ENCODE measurements at regions not wholly inside any gene's neighbourhood (a gene's known extent, or its start where the extent isn't known, plus 50 kb on each side); places are given as distances from the start of the nearest gene placed in this dataset.

GRCh38 chr3:132245552-132246142 lies 71.6 kb upstream of the ACP3 start:
- Histone ChIP-seq H3K4me1 (ENCODE audit: insufficient read depth, insufficient read length) (no peaks in the 10 kb centered on the region), H3K9me3 (ENCODE audit: insufficient read depth, low read length) (no peaks in the 10 kb centered on the region), H3K4me3 (ENCODE audit: insufficient read length, low read depth) (no peak overlapping the region), H3K9ac (ENCODE audit: insufficient read length, low read depth) (no peak overlapping the region), H3K36me3 (ENCODE audit: insufficient read depth, insufficient read length, low read length) (no peaks in the 10 kb centered on the region), H3K27me3 (ENCODE audit: insufficient read depth, insufficient read length) (no peaks in the 10 kb centered on the region)
- DNase-seq (ENCODE audit: low read depth, low spot score) = no peak
- TF ChIP-seq ZNF274 (IDR thresholded peaks at IDR 0.05; ENCODE audit: low read depth, low read length) (no peak), YY1 (IDR thresholded peaks at IDR 0.05; ENCODE audit: insufficient read depth, insufficient read length) (no peak), SUZ12 (IDR thresholded peaks at IDR 0.05; ENCODE audit: extremely low read depth, insufficient read depth, insufficient read length) (no peak)

- Histone ChIP-seq H3K9me3 (ENCODE audit: insufficient read depth, low read length) (no peaks in the 10 kb centered on the region), H3K27me3 (ENCODE audit: insufficient read depth, insufficient read length) (no peaks in the 10 kb centered on the region), H3K9ac (ENCODE audit: insufficient read length, low read depth) (no peak overlapping the region), H3K4me1 (ENCODE audit: insufficient read depth, insufficient read length) (no peaks in the 10 kb centered on the region), H3K36me3 (ENCODE audit: insufficient read depth, insufficient read length, low read length) (no peaks in the 10 kb centered on the region), H3K4me3 (ENCODE audit: insufficient read length, low read depth) (no peak overlapping the region)
- no peak for TF ChIP-seq ZNF274 (IDR thresholded peaks at IDR 0.05; ENCODE audit: low read depth, low read length)
- TF ChIP-seq YY1 (IDR thresholded peaks at IDR 0.05; ENCODE audit: insufficient read depth, insufficient read length) = no peak
- TF ChIP-seq SUZ12 (IDR thresholded peaks at IDR 0.05; ENCODE audit: extremely low read depth, insufficient read depth, insufficient read length) = no peak
- no peak for DNase-seq (ENCODE audit: low read depth, low spot score)
Observed at GRCh38 chr3:132246212-132246611, 71.0 kb upstream of the ACP3 start.

DNA sequence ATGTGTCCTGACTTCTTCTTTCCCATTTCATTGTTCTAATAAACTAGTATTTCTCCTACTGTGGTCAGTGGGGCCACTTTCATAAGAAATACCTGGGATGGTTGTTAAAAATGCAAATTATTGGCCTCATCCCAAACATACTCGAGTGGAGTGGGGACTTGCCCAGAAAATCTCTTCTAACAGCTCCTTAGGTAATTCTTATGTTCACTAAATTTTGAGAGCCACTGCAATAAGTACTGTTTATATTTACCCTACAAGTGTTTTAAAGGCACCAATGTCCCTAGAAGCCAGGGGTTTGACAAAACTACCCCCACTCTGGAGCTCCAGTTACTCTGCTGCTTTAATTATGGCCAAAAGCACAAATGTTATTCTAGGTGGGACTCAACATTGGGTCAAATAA lies 70.0 kb upstream of the ACP3 start:
- Histone ChIP-seq H3K4me3 (ENCODE audit: insufficient read length, low read depth) (no peak overlapping the region), H3K27me3 (ENCODE audit: insufficient read depth, insufficient read length) (no peaks in the 10 kb centered on the region), H3K9me3 (ENCODE audit: insufficient read depth, low read length) (no peaks in the 10 kb centered on the region), H3K9ac (ENCODE audit: insufficient read length, low read depth) (no peak overlapping the region), H3K36me3 (ENCODE audit: insufficient read depth, insufficient read length, low read length) (no peaks in the 10 kb centered on the region), H3K4me1 (ENCODE audit: insufficient read depth, insufficient read length) (no peaks in the 10 kb centered on the region)
- no peak for TF ChIP-seq SUZ12 (IDR thresholded peaks at IDR 0.05; ENCODE audit: extremely low read depth, insufficient read depth, insufficient read length)
- no peak for TF ChIP-seq YY1 (IDR thresholded peaks at IDR 0.05; ENCODE audit: insufficient read depth, insufficient read length)
- no peak for TF ChIP-seq ZNF274 (IDR thresholded peaks at IDR 0.05; ENCODE audit: low read depth, low read length)
- DNase-seq (ENCODE audit: low read depth, low spot score) = no peak

DNA sequence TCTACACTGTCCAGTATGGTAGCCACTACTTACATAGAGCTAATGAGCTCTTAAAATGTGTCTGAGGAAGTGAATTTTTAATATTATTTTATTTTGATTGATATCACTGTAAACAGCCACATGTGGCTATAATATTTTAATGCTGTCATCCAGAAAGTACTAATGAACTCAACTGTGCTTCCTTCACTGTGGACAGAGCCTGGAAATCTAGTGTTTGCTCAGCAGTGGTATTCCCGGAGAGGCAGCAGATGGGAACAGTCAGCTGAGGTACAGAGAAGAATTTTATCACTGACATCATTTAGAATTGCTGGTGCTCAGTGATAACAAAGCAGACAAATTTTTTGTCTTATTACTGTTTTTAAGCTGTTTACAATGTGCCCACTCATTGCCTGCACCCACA lies 68.7 kb upstream of the ACP3 start:
- TF ChIP-seq YY1 (IDR thresholded peaks at IDR 0.05; ENCODE audit: insufficient read depth, insufficient read length) (no peak), SUZ12 (IDR thresholded peaks at IDR 0.05; ENCODE audit: extremely low read depth, insufficient read depth, insufficient read length) (no peak), ZNF274 (IDR thresholded peaks at IDR 0.05; ENCODE audit: low read depth, low read length) (no peak)
- Histone ChIP-seq H3K4me3 (ENCODE audit: insufficient read length, low read depth) (no peak overlapping the region), H3K9ac (ENCODE audit: insufficient read length, low read depth) (no peak overlapping the region)

GRCh38 chr3:132253262-132253878 lies 63.8 kb upstream of the ACP3 start:
- peaks cover 3% of the 10 kb centered on the region for H3K4me1 ChIP-seq (ENCODE audit: insufficient read depth, insufficient read length)
- H3K9me3 ChIP-seq (ENCODE audit: insufficient read depth, low read length) = no peaks in the 10 kb centered on the region
- no peaks in the 10 kb centered on the region for H3K27me3 ChIP-seq (ENCODE audit: insufficient read depth, insufficient read length)
- TF ChIP-seq YY1 (IDR thresholded peaks at IDR 0.05; ENCODE audit: insufficient read depth, insufficient read length) = no peak
- no peak for TF ChIP-seq ZNF274 (IDR thresholded peaks at IDR 0.05; ENCODE audit: low read depth, low read length)
- no peak for TF ChIP-seq SUZ12 (IDR thresholded peaks at IDR 0.05; ENCODE audit: extremely low read depth, insufficient read depth, insufficient read length)
- no peak overlapping the region for H3K9ac ChIP-seq (ENCODE audit: insufficient read length, low read depth)
- H3K4me3 ChIP-seq (ENCODE audit: insufficient read length, low read depth) = no peak overlapping the region
- no peaks in the 10 kb centered on the region for H3K36me3 ChIP-seq (ENCODE audit: insufficient read depth, insufficient read length, low read length)
- DNase-seq (ENCODE audit: low read depth, low spot score) = peak; percentile 46

More for the DNA sequence above, 68.7 kb upstream of the ACP3 start:
- Histone ChIP-seq H3K27me3 (ENCODE audit: insufficient read depth, insufficient read length) (no peaks in the 10 kb centered on the region), H3K4me1 (ENCODE audit: insufficient read depth, insufficient read length) (no peaks in the 10 kb centered on the region), H3K36me3 (ENCODE audit: insufficient read depth, insufficient read length, low read length) (no peaks in the 10 kb centered on the region), H3K9me3 (ENCODE audit: insufficient read depth, low read length) (no peaks in the 10 kb centered on the region)
- no peak for DNase-seq (ENCODE audit: low read depth, low spot score)

GRCh38 chr3:132254076-132254755 lies 63.0 kb upstream of the ACP3 start:
- Histone ChIP-seq H3K9ac (ENCODE audit: insufficient read length, low read depth) (no peak overlapping the region), H3K9me3 (ENCODE audit: insufficient read depth, low read length) (no peaks in the 10 kb centered on the region), H3K36me3 (ENCODE audit: insufficient read depth, insufficient read length, low read length) (no peaks in the 10 kb centered on the region), H3K4me3 (ENCODE audit: insufficient read length, low read depth) (no peak overlapping the region), H3K4me1 (ENCODE audit: insufficient read depth, insufficient read length) (peaks cover 3% of the 10 kb centered on the region), H3K27me3 (ENCODE audit: insufficient read depth, insufficient read length) (no peaks in the 10 kb centered on the region)
- DNase-seq (ENCODE audit: low read depth, low spot score) = no peak
- TF ChIP-seq ZNF274 (IDR thresholded peaks at IDR 0.05; ENCODE audit: low read depth, low read length) (no peak), YY1 (IDR thresholded peaks at IDR 0.05; ENCODE audit: insufficient read depth, insufficient read length) (no peak), SUZ12 (IDR thresholded peaks at IDR 0.05; ENCODE audit: extremely low read depth, insufficient read depth, insufficient read length) (no peak)

DNA sequence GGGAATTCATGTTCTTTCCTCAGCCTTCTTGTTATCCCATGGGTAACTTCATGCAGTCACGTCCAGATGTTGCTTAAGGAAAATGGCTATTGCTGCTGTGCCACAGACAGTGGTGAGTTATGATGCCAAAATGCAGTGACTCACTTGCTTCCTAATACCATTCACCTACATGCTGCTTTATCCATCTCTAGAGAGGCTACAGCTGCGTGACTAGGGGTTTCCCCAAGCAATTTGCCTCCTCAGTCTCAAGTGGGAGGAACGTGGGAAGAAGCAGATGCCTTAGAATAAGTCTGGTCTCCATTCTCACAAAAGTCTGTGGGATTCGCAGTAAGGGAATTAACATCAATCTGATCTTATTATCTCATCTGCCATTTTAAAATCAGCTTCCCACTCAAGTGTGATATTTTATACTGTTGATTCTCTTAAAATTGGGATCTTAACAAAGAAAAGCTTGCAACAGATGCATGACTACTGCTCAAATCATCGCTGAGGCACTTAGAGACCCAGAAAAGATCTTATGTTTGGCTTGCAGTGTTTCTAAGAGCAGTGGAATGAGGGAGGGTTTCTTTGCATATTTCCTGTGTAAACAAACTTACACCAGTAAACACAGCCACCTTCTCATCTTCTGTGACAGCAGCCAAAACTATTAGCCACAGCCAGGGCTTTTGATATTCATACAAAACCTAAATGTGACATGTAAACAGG lies 62.0 kb upstream of the ACP3 start:
- Histone ChIP-seq H3K36me3 (ENCODE audit: insufficient read depth, insufficient read length, low read length) (no peaks in the 10 kb centered on the region), H3K4me1 (ENCODE audit: insufficient read depth, insufficient read length) (peaks cover 3% of the 10 kb centered on the region), H3K4me3 (ENCODE audit: insufficient read length, low read depth) (no peak overlapping the region), H3K9me3 (ENCODE audit: insufficient read depth, low read length) (no peaks in the 10 kb centered on the region), H3K27me3 (ENCODE audit: insufficient read depth, insufficient read length) (no peaks in the 10 kb centered on the region), H3K9ac (ENCODE audit: insufficient read length, low read depth) (no peak overlapping the region)
- TF ChIP-seq ZNF274 (IDR thresholded peaks at IDR 0.05; ENCODE audit: low read depth, low read length) (no peak), YY1 (IDR thresholded peaks at IDR 0.05; ENCODE audit: insufficient read depth, insufficient read length) (no peak), SUZ12 (IDR thresholded peaks at IDR 0.05; ENCODE audit: extremely low read depth, insufficient read depth, insufficient read length) (no peak)
- no peak for DNase-seq (ENCODE audit: low read depth, low spot score)

All from NT2/D1 (cell line).